Vagina (tissue), 2 donors: ENCODE measurements at regions not wholly inside any gene's neighbourhood (a gene's known extent, or its start where the extent isn't known, plus 50 kb on each side); places are given as distances from the start of the nearest gene placed in this dataset.

Experiments
- DNase-seq, 2 donors: peaks; one replicate each; pipeline ENCODE4 v3.0.0-alpha.2; 2017; ENCODE audit errors: extremely low spot score in 2 of 2
- H3K27ac ChIP-seq: fragments of 200-600 bp; sonication (generic); one replicate; pipeline ENCODE4 v1.5.1; 2019
- H3K27me3 ChIP-seq: fragments of 200-600 bp; sonication (generic); one replicate; pipeline ENCODE4 v1.5.1; 2019
- H3K36me3 ChIP-seq, 2 donors: fragments of 200-600 bp; sonication (generic); one replicate each; pipeline ENCODE4 v1.5.1; 2017 to 2019
- H3K4me1 ChIP-seq: fragments of 200-600 bp; sonication (generic); one replicate; pipeline ENCODE4 v1.5.1; 2019
- H3K4me3 ChIP-seq, 2 donors: fragments of 200-600 bp; sonication (generic); 1 replicate in 1 of 2; 2 replicates in 1 of 2; pipeline ENCODE4 v1.5.1; 2016 to 2019
- H3K9me3 ChIP-seq: fragments of 200-600 bp; sonication (generic); one replicate; pipeline ENCODE4 v1.5.1; 2019
- POLR2A ChIP-seq, 2 donors: fragments of 450-650 bp; IDR thresholded peaks; one replicate each; pipeline ENCODE4 v1.6.1; 2017; ENCODE audit warnings: antibody characterized with exemption in 2 of 2, mild to moderate bottlenecking in 2 of 2, moderate library complexity in 2 of 2
- POLR2AphosphoS5 ChIP-seq, 2 donors: sonication (generic); formaldehyde crosslinking; IDR thresholded peaks; one replicate each; pipeline ENCODE4 v1.9.0; 2017; ENCODE audit warnings: antibody characterized with exemption in 2 of 2, mild to moderate bottlenecking in 2 of 2, low read depth in 1 of 2; ENCODE audit not compliant: insufficient read depth in 1 of 2
- intact Hi-C: fragments of 100-400 bp; cut with DNase I; formaldehyde crosslinking; loops from one replicate; pipeline ENCODE4 v1.15.1; 2023
- TF ChIP-seq, protein P1 (sequence below), 3 experiments: fragments of 450-650 bp in 2 of 3; fragments of 200-600 bp in 1 of 3; sonication (generic) in 1 of 3; IDR thresholded peaks; one replicate each; pipeline ENCODE4 v1.5.1; 2017 to 2019; ENCODE audit warnings: antibody characterized with exemption in 3 of 3, mild to moderate bottlenecking in 2 of 3, moderate library complexity in 2 of 3

DNA sequence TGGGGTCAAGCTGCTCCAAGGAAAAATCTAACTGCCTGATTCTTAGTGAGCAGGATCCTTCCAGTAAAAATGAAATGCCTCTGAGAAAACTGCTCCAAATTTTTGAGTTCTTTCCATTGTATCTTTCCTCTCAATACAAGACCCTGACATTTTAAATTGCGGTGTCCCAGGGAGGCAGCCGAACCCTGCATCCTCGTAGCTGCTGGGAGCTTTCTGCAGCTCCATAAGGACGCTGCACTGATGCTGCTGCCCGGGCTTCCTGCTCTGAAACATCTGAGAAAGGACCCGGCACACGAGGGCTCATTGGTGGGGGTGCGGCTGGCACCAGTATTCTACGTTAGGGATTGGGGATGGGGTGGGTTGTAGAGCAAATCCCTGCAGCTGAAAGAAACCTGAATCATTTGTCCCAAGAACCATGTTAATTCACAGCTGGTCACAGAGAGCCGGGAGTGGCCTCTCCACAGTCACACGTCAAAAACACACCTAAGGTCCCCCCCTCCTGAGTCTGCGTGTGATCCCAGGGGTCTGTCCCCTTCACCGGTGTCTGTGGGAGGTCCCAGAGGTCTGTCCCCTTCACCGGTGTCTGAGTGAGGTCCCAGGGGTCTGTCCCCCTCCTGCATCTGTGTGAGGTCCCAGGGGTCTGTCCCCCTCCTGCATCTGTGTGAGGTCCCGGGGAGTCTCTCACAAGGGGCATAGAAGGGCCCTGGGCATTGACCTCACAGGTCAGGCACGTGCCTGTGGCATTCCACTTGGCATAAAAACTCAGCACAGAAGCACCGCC, 63.4 kb upstream of the ZNF354B start:
- Histone ChIP-seq H3K36me3 (no peaks in the 10 kb centered on the region), H3K9me3 (no peaks in the 10 kb centered on the region), H3K27ac (no peak overlapping the region), H3K27me3 (no peaks in the 10 kb centered on the region), H3K4me3 (no peak overlapping the region), H3K4me1 (no peaks in the 10 kb centered on the region)
- DNase-seq = no peak
- intact Hi-C loops = no loop called here
- TF ChIP-seq POLR2AphosphoS5 (IDR thresholded peaks at IDR 0.05; ENCODE audit: insufficient read depth in 1 of 2, low read depth in 1 of 2) (no peak), POLR2A (IDR thresholded peaks at IDR 0.05) (no peak)
- TF ChIP-seq, protein P1, sequence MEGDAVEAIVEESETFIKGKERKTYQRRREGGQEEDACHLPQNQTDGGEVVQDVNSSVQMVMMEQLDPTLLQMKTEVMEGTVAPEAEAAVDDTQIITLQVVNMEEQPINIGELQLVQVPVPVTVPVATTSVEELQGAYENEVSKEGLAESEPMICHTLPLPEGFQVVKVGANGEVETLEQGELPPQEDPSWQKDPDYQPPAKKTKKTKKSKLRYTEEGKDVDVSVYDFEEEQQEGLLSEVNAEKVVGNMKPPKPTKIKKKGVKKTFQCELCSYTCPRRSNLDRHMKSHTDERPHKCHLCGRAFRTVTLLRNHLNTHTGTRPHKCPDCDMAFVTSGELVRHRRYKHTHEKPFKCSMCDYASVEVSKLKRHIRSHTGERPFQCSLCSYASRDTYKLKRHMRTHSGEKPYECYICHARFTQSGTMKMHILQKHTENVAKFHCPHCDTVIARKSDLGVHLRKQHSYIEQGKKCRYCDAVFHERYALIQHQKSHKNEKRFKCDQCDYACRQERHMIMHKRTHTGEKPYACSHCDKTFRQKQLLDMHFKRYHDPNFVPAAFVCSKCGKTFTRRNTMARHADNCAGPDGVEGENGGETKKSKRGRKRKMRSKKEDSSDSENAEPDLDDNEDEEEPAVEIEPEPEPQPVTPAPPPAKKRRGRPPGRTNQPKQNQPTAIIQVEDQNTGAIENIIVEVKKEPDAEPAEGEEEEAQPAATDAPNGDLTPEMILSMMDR (IDR thresholded peaks at IDR 0.05) = no peak

DNA sequence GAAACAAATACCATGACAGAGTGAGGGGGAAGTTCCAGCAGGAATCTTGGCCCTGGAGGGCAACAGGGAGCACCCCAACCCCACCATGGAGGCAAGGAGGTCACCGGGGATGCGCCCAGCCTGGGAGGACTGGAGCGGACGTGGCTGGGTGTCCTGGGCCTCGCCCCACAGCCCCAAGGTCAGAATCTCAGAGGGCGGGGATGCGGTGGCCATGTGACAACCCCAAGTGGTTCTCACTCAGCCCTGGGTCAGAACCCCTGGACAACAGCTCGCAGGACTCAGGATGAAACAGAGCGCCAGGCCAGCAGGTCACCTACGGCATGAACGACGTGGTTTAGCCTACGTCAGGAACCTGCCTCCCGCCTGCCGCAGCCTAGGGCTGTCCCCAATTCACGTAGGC, 64.0 kb upstream of the ZNF354A start:
- no peak overlapping the region for H3K27ac ChIP-seq
- no peaks in the 10 kb centered on the region for H3K27me3 ChIP-seq
- H3K36me3 ChIP-seq = no peaks in the 10 kb centered on the region
- no peak overlapping the region for H3K4me3 ChIP-seq
- intact Hi-C loops = no loop called here
- H3K9me3 ChIP-seq = no peaks in the 10 kb centered on the region
- no peaks in the 10 kb centered on the region for H3K4me1 ChIP-seq
- DNase-seq = no peak
- no peak for TF ChIP-seq POLR2AphosphoS5 (IDR thresholded peaks at IDR 0.05; ENCODE audit: insufficient read depth in 1 of 2, low read depth in 1 of 2)
- no peak for TF ChIP-seq POLR2A (IDR thresholded peaks at IDR 0.05)
- TF ChIP-seq, protein P1 (IDR thresholded peaks at IDR 0.05) = no peak

GRCh38 chr5:178793696-178794095, 63.2 kb upstream of the ZNF354A start:
- H3K9me3 ChIP-seq = no peaks in the 10 kb centered on the region
- no peaks in the 10 kb centered on the region for H3K4me1 ChIP-seq
- DNase-seq = no peak
- H3K27me3 ChIP-seq = no peaks in the 10 kb centered on the region
- no peak for TF ChIP-seq POLR2A (IDR thresholded peaks at IDR 0.05)
- TF ChIP-seq, protein P1 (IDR thresholded peaks at IDR 0.05) = no peak
- no peak for TF ChIP-seq POLR2AphosphoS5 (IDR thresholded peaks at IDR 0.05; ENCODE audit: insufficient read depth in 1 of 2, low read depth in 1 of 2)
- intact Hi-C loops = no loop called here
- no peak overlapping the region for H3K27ac ChIP-seq
- no peaks in the 10 kb centered on the region for H3K36me3 ChIP-seq
- H3K4me3 ChIP-seq = no peak overlapping the region

DNA sequence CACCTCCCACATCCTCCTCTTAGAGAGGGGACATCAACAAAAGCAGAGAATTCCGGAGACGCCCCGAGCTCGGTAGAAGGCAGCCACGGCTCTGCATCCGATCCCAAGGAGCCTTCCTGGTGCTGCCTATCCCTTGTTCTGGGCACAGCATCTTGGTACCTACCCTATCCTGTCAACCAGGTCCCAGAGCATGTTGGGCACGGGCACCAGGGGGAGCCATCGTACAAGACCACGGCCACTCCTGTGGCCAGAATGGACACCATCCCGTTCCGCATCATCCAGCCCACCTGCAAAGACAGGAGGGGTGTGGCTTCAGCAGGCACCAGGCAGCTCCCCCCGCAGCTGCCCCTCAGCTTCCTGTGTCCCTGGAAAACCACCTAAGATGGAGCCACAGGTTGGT, 62.7 kb upstream of the ZNF354A start:
- Histone ChIP-seq H3K36me3 (no peaks in the 10 kb centered on the region), H3K4me1 (no peaks in the 10 kb centered on the region), H3K27ac (no peak overlapping the region), H3K27me3 (no peaks in the 10 kb centered on the region), H3K9me3 (no peaks in the 10 kb centered on the region), H3K4me3 (no peak overlapping the region)
- no peak for DNase-seq
- intact Hi-C loops = no loop called here
- TF ChIP-seq, protein P1 (IDR thresholded peaks at IDR 0.05) = peak in 1 of 3 experiments; percentile 25
- TF ChIP-seq POLR2AphosphoS5 (IDR thresholded peaks at IDR 0.05; ENCODE audit: insufficient read depth in 1 of 2, low read depth in 1 of 2) (no peak), POLR2A (IDR thresholded peaks at IDR 0.05) (no peak)

- TF ChIP-seq POLR2A (IDR thresholded peaks at IDR 0.05) (no peak), POLR2AphosphoS5 (IDR thresholded peaks at IDR 0.05; ENCODE audit: insufficient read depth in 1 of 2, low read depth in 1 of 2) (no peak)
- TF ChIP-seq, protein P1 (IDR thresholded peaks at IDR 0.05) = no peak
These were observed 61.5 kb upstream of the ZNF354A start for GRCh38 chr5:178791976-178792375.

More at GRCh38 chr5:178791976-178792375, 61.5 kb upstream of the ZNF354A start:
- Histone ChIP-seq H3K9me3 (no peaks in the 10 kb centered on the region), H3K4me1 (peaks cover 5% of the 10 kb centered on the region), H3K27me3 (no peaks in the 10 kb centered on the region), H3K27ac (no peak overlapping the region), H3K36me3 (no peaks in the 10 kb centered on the region), H3K4me3 (no peak overlapping the region)
- intact Hi-C loops = no loop called here
- no peak for DNase-seq
